ENCODE measurements at regions not wholly inside any gene's neighbourhood (a gene's known extent, or its start where the extent isn't known, plus 50 kb on each side); places are given as distances from the start of the nearest gene placed in this dataset.

GRCh38 chr21:37967036-37967435 lies 50.8 kb upstream of the KCNJ6 start:
- in situ Hi-C loops (cut with MboI; ENCODE audit: low sequenced_read_pairs), result no loop called here

GRCh38 chr21:37968744-37969143 lies 52.5 kb upstream of the KCNJ6 start:
- in situ Hi-C loops (cut with MboI; ENCODE audit: low sequenced_read_pairs), result no loop called here

DNA sequence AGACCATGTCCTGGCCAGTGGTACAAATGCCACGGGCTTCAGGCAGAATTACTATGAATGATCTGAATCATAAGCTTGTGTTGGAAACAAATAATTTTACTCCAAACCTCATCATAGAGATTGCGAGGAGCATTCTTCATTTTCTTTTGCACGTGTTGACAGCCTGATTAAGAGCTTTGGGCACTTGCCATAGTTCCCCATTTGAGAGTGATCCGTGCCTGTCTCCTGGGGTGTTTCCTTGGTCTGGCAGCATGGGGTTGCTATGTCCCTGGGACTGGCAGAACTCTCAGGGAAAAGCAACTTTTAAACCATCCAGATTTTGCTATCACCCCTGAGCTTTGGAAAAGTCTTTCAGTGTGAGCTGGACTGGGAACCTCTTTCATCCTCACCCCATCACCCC lies 54.3 kb upstream of the KCNJ6 start:
- in situ Hi-C loops (cut with MboI; ENCODE audit: low sequenced_read_pairs), result no loop called here

GRCh38 chr21:37971390-37971950 lies 55.2 kb upstream of the KCNJ6 start:
- in situ Hi-C loops (cut with MboI; ENCODE audit: low sequenced_read_pairs), result no loop called here

GRCh38 chr21:37974081-37974480 lies 57.8 kb upstream of the KCNJ6 start:
- in situ Hi-C loops (cut with MboI; ENCODE audit: low sequenced_read_pairs), result no loop called here

GRCh38 chr21:37982496-37983318 lies 66.5 kb upstream of the KCNJ6 start:
- in situ Hi-C loops (cut with MboI; ENCODE audit: low sequenced_read_pairs), result no loop called here

DNA sequence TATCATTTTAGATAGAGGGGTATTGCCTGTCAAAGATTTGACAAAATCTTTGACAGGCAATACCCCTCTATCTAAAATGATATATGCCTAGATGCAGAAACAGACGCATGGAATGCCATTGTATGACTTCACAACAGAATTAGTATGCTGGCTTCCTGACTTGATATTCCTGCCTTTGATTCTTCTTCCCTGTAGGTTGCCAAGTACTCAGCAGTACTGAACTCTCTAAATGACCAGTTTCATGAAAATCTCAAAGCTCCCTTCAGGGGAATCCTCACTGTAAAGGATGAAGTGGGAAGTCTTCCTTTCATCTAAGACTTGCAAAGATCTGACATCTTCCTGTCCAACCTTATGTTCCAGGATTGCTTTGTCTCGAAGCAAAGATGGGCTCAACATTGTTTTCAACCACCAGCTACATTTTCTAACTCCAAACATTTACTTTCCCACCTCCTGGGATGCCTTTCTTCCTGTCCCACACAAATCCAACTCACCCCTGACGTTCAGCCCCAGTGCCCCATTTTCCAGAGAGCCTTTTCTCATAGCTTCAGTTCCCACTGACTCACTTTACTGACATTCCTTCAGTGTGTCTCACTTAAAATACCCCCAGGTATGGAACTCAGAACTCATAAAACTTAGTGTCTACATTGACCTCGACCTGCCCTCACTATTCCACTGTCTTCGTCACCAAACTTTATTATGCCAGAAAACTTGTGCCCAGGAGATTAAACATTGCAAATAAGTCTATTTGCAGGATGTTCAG lies 67.3 kb upstream of the KCNJ6 start:
- in situ Hi-C loops (cut with MboI; ENCODE audit: low sequenced_read_pairs), result no loop called here

- in situ Hi-C loops (cut with MboI; ENCODE audit: low sequenced_read_pairs), result no loop called here
Observed at GRCh38 chr21:37984416-37984815, 68.2 kb upstream of the KCNJ6 start.

DNA sequence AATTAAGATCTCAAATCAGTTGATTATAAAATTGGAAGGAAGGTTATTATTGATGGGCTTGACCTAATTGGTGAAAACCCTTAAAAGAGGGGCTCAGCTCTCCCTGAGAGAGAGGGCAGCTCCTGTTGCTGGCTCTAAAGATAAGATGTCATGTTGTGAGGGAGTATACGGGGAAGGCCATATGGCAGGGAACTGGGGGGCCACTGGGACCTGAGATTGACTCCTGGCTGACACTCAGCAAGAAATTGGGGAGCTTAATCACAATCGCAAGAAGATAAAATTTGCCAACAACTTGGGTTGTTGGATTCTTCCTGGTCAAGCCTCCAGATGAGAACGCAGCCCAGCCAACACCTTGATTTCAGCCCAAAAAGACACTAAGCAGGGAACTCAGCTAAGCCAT lies 69.7 kb upstream of the KCNJ6 start:
- in situ Hi-C loops (cut with MboI; ENCODE audit: low sequenced_read_pairs), result no loop called here

DNA sequence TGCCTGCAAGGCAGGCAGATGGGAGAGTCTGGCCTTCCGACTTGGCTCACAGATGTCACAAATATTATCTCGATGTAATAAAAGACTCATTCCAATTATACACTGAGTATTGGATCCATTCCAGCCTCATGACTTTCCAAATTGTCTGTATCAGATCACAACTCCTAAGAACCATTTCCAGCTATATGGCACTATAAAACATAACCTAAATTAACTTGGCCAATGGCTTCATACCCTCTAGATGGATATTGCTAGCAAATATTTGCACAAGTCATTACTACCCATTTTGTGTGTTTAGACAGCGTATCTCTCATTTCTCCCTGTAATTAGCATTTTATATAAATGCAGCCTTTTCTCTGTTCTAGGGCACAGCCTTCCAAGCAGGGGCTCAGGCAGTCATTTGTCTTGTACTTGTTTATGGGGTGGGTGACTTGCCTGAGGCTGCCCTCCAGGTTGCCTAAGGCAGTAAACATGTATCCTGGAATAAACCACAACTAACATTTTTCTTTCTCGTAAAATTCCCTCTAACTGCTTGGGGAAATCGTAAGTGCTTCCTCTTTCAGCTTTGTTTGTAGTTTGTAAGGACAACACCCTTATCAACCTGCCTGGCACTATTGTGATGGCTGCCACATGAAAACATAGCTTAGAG lies 70.6 kb upstream of the KCNJ6 start:
- in situ Hi-C loops (cut with MboI; ENCODE audit: low sequenced_read_pairs), result no loop called here

GRCh38 chr21:37987668-37988067 lies 71.4 kb upstream of the KCNJ6 start:
- in situ Hi-C loops (cut with MboI; ENCODE audit: low sequenced_read_pairs), result no loop called here

DNA sequence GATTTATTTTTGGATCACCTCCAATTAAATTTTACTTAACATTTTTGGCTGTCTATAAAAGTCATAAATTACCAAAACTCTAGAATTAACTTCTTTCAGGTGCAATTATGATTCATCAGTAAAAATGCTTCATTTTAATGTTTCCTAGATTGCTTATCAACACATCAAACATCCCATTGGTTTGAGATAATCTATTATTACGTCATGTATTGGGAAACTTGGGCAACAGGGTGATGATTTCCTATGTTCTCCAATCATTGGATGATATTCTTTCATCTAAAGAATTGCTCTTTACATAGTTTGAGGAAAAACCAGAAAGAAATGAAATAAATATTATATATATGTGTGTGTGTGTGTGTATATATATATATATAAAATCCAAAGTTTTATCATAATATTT lies 76.8 kb upstream of the KCNJ6 start:
- in situ Hi-C loops (cut with MboI; ENCODE audit: low sequenced_read_pairs), result no loop called here

DNA sequence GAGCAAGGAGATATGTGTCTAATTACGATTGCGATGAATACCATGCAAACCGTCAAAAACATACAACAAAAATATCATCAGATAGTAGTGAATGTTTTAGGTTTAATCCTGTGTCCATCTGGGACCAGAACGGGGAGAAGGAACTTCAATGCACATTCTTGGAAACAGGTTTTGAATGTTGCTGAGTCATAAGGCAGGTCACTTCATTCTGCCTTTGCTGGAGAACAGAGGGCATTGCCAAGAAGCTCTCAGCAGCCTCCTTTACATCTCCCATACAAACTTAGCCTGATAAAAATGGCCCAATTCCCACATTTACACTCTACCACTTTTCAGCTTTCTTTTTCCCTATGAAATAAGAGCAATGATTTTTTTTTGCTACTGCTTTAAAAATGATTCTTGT lies 78.0 kb upstream of the KCNJ6 start:
- in situ Hi-C loops (cut with MboI; ENCODE audit: low sequenced_read_pairs), result no loop called here

DNA sequence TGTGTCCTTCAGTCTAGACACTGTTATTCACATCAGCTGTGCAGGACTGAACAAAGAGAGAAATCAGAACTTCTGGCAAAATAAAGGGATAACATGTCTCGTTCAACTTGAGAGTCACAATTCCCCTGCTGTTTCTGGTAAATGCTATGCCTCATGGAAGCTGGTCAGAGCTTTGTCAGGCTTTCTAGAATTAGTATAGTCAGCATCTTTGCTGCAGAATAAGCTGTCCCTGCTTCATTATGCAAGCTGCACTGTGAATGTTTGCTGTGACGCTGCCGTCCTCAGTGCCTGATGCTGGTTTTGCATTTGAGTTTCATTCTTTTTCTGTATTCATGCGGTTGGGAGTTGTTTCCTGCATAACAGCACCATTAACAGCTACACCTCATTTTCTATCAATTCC lies 96.4 kb upstream of the KCNJ6 start:
- in situ Hi-C loops (cut with MboI; ENCODE audit: low sequenced_read_pairs), result no loop called here

DNA sequence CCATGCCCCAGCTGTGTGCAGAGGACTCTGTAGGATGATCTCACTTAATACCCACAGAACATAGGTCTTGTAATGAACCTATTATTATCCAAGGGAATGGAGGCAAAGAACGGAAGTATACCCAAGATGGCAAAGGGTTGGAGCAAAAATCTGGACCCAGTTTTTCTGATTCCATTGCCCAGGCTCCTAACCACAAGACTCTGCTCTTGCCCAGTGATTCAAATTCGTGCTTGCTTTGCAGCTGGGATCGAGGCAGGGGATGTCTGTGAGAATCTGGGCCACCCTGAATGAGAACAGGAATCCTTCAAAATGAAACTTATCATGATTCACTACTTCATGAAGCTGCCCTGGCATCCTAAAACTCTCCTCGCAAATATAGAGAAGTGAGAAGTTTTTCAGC lies 97.5 kb upstream of the KCNJ6 start:
- in situ Hi-C loops (cut with MboI; ENCODE audit: low sequenced_read_pairs), result no loop called here

GRCh38 chr21:38014298-38014697 lies 98.0 kb upstream of the KCNJ6 start:
- in situ Hi-C loops (cut with MboI; ENCODE audit: low sequenced_read_pairs), result no loop called here

DNA sequence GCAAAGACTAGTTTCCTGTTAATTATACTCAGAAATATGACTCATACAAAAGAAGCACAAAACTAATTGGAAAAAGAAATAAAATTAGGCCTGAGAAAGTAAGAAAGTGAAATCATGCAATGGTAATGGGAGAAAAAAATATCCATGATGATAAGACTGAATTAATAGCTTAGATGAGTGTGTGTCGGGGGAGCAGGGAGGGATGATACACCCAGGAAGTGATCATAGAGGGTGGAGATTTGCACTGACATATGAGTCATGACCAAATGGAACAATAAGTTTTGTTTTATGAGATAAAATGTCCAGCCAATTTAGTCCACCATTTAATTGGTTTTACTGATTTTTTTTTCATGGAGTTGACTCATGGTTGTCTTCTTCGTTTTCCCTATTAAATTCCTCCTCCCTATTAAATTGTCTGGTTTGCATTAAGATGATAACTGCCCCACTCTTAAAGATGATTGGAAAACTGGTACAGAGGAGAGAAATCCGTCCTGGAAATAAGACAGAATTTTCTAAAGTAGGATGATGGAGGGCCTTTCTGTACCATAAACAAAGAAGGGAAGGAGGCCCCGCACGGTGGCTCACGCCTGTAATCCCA lies 111.7 kb upstream of the KCNJ6 start:
- in situ Hi-C loops (cut with MboI; ENCODE audit: low sequenced_read_pairs), result no loop called here

DNA sequence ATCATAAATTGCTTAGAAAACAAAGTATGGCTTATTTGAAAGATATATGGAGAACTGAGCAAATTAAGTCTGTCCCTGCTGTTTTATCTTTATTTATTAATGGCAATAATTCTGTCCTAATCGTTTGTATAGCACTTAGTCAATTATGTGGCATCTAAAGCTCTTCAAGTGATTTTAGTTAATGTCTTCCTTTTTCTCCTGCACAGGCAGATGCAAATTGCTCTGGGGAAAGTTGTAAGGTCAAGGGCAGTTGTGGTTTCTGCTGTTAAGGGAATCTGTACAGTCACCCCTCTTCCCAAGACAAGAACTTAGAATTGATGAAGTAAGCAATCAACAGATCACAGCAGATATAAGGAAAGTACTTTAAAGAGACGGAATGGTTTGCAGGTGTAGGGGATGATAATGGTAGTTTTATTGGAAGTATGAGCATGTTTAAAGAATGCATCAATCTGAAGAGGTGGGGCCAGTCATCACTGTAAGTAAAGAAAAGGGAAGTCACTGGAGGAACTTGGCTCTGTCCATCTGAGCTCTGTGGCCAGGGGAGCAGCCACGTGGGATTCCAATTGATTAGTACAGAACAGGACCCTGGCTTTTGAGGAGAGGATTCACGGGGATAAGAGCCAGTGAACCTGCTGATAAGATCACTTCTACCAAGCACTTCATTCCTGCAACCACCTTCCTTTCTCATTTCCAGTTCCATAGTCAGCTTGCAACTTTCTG lies 116.0 kb upstream of the KCNJ6 start:
- in situ Hi-C loops (cut with MboI; ENCODE audit: low sequenced_read_pairs), result no loop called here

DNA sequence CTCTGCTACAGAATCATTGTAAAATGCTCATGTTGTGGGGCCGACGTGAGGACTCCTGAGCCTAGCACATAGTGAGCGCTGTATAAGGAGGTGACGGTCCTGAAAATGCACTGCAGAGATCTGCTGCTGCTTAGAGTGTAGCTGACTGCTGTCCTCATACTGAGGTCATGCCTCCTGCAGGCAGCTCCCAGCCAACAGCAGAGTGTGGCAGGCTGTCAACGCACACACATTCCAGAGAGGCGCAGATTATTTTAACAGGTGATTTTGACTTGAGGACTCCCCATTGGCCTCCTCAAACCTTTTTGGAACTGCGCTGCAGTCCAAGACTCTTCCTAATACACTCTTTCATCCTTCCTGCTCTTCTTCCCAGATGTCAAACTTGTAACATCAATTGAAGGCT lies 119.8 kb upstream of the KCNJ6 start:
- in situ Hi-C loops (cut with MboI; ENCODE audit: low sequenced_read_pairs), result no loop called here

- in situ Hi-C loops (cut with MboI; ENCODE audit: low sequenced_read_pairs), result no loop called here
Observed at GRCh38 chr21:38037416-38037815, 121.2 kb upstream of the KCNJ6 start.

- in situ Hi-C loops (cut with MboI; ENCODE audit: low sequenced_read_pairs), result no loop called here
Observed at GRCh38 chr21:38039369-38039768, 123.1 kb upstream of the KCNJ6 start.

Data from HL-60/S4 treated with phorbol 12-myristate 13-acetate at 8.2 ng/mL for 4 days and 3 days (cell line).